IPS-15b (cell line): ENCODE measurements at regions not wholly inside any gene's neighbourhood (a gene's known extent, or its start where the extent isn't known, plus 50 kb on each side); places are given as distances from the start of the nearest gene placed in this dataset.
A peak's percentile ranks its signal among the peaks of the same experiment; 100 is the strongest.

Experiments
- H3K27me3 ChIP-seq: one replicate; pipeline ENCODE4 v1.6.1; 2013; ENCODE audit warnings: low read length; ENCODE audit not compliant: control insufficient read depth, insufficient read depth
- H3K36me3 ChIP-seq: one replicate; pipeline ENCODE4 v1.6.1; 2013; ENCODE audit warnings: low read length; ENCODE audit not compliant: control insufficient read depth, insufficient read depth
- H3K4me1 ChIP-seq: one replicate; pipeline ENCODE4 v1.6.1; 2013; ENCODE audit warnings: mild to moderate bottlenecking, low read length; ENCODE audit not compliant: control insufficient read depth, insufficient read depth
- H3K4me3 ChIP-seq: one replicate; pipeline ENCODE4 v1.5.1; 2013; ENCODE audit warnings: low read depth, low read length
- H3K9ac ChIP-seq: one replicate; pipeline ENCODE4 v1.6.1; 2013; ENCODE audit warnings: low read depth, mild to moderate bottlenecking, low read length
- H3K9me3 ChIP-seq: one replicate; pipeline ENCODE4 v1.6.1; 2013; ENCODE audit warnings: mild to moderate bottlenecking, low read length; ENCODE audit not compliant: control insufficient read depth, insufficient read depth

- H3K9ac ChIP-seq: no peak overlapping the region
- H3K27me3 ChIP-seq: peaks cover 12% of the 10 kb centered on the region
- H3K4me3 ChIP-seq: peak overlapping the region; percentile 47
- H3K36me3 ChIP-seq: no peaks in the 10 kb centered on the region
- no peaks in the 10 kb centered on the region for H3K9me3 ChIP-seq
- peaks cover 12% of the 10 kb centered on the region for H3K4me1 ChIP-seq
Observed at GRCh38 chr13:106795847-106796246, 227.9 kb upstream of the ARGLU1 start.

GRCh38 chr13:106794117-106794516 lies 226.2 kb upstream of the ARGLU1 start:
- H3K4me1 ChIP-seq: peaks cover 12% of the 10 kb centered on the region
- H3K27me3 ChIP-seq: peaks cover 7% of the 10 kb centered on the region
- H3K36me3 ChIP-seq: no peaks in the 10 kb centered on the region
- H3K4me3 ChIP-seq: no peak overlapping the region
- H3K9ac ChIP-seq: no peak overlapping the region
- H3K9me3 ChIP-seq: no peaks in the 10 kb centered on the region

GRCh38 chr13:106789911-106790310 lies 222.0 kb upstream of the ARGLU1 start:
- Histone ChIP-seq H3K4me1 (peaks cover under 1% of the 10 kb centered on the region), H3K36me3 (no peaks in the 10 kb centered on the region), H3K9me3 (no peaks in the 10 kb centered on the region), H3K27me3 (no peaks in the 10 kb centered on the region), H3K4me3 (no peak overlapping the region), H3K9ac (no peak overlapping the region)

- no peaks in the 10 kb centered on the region for H3K4me1 ChIP-seq
- no peaks in the 10 kb centered on the region for H3K27me3 ChIP-seq
- no peak overlapping the region for H3K9ac ChIP-seq
Observed at GRCh38 chr13:106786006-106786563, 218.1 kb upstream of the ARGLU1 start.

GRCh38 chr13:106774621-106775020 lies 206.7 kb upstream of the ARGLU1 start:
- Histone ChIP-seq H3K36me3 (no peaks in the 10 kb centered on the region), H3K9me3 (no peaks in the 10 kb centered on the region), H3K4me1 (no peaks in the 10 kb centered on the region), H3K4me3 (no peak overlapping the region), H3K9ac (no peak overlapping the region), H3K27me3 (no peaks in the 10 kb centered on the region)

More at GRCh38 chr13:106786006-106786563, 218.1 kb upstream of the ARGLU1 start:
- no peaks in the 10 kb centered on the region for H3K9me3 ChIP-seq
- no peaks in the 10 kb centered on the region for H3K36me3 ChIP-seq
- no peak overlapping the region for H3K4me3 ChIP-seq

- H3K4me3 ChIP-seq: no peak overlapping the region
- H3K9me3 ChIP-seq: no peaks in the 10 kb centered on the region
- no peak overlapping the region for H3K9ac ChIP-seq
- no peaks in the 10 kb centered on the region for H3K27me3 ChIP-seq
- no peaks in the 10 kb centered on the region for H3K36me3 ChIP-seq
- H3K4me1 ChIP-seq: no peaks in the 10 kb centered on the region
Observed at GRCh38 chr13:106772006-106772601, 204.2 kb upstream of the ARGLU1 start.

- no peak overlapping the region for H3K4me3 ChIP-seq
- no peaks in the 10 kb centered on the region for H3K9me3 ChIP-seq
- H3K9ac ChIP-seq: no peak overlapping the region
- H3K36me3 ChIP-seq: no peaks in the 10 kb centered on the region
- H3K4me1 ChIP-seq: no peaks in the 10 kb centered on the region
- no peaks in the 10 kb centered on the region for H3K27me3 ChIP-seq
Observed at GRCh38 chr13:106768991-106769390, 201.1 kb upstream of the ARGLU1 start.

- H3K4me1 ChIP-seq: no peaks in the 10 kb centered on the region
- no peak overlapping the region for H3K4me3 ChIP-seq
- H3K36me3 ChIP-seq: no peaks in the 10 kb centered on the region
- H3K9ac ChIP-seq: no peak overlapping the region
- no peaks in the 10 kb centered on the region for H3K27me3 ChIP-seq
- H3K9me3 ChIP-seq: no peaks in the 10 kb centered on the region
Observed at GRCh38 chr13:106762708-106763107, 194.8 kb upstream of the ARGLU1 start.

GRCh38 chr13:106756446-106756845 lies 188.5 kb upstream of the ARGLU1 start:
- H3K36me3 ChIP-seq: no peaks in the 10 kb centered on the region
- no peak overlapping the region for H3K9ac ChIP-seq
- no peaks in the 10 kb centered on the region for H3K27me3 ChIP-seq
- H3K4me1 ChIP-seq: no peaks in the 10 kb centered on the region
- no peaks in the 10 kb centered on the region for H3K9me3 ChIP-seq
- H3K4me3 ChIP-seq: no peak overlapping the region

- Histone ChIP-seq H3K27me3 (no peaks in the 10 kb centered on the region), H3K4me1 (no peaks in the 10 kb centered on the region), H3K4me3 (no peak overlapping the region), H3K9me3 (no peaks in the 10 kb centered on the region), H3K36me3 (no peaks in the 10 kb centered on the region), H3K9ac (no peak overlapping the region)
Observed at GRCh38 chr13:106755542-106755941, 187.6 kb upstream of the ARGLU1 start.

- H3K4me3 ChIP-seq: no peak overlapping the region
- H3K27me3 ChIP-seq: no peaks in the 10 kb centered on the region
- no peaks in the 10 kb centered on the region for H3K4me1 ChIP-seq
- no peaks in the 10 kb centered on the region for H3K9me3 ChIP-seq
- no peak overlapping the region for H3K9ac ChIP-seq
- no peaks in the 10 kb centered on the region for H3K36me3 ChIP-seq
Observed at GRCh38 chr13:106753251-106753650, 185.3 kb upstream of the ARGLU1 start.

- no peaks in the 10 kb centered on the region for H3K4me1 ChIP-seq
- no peaks in the 10 kb centered on the region for H3K9me3 ChIP-seq
- H3K27me3 ChIP-seq: no peaks in the 10 kb centered on the region
- no peaks in the 10 kb centered on the region for H3K36me3 ChIP-seq
- H3K4me3 ChIP-seq: no peak overlapping the region
- H3K9ac ChIP-seq: no peak overlapping the region
Observed at GRCh38 chr13:106752584-106753170, 184.7 kb upstream of the ARGLU1 start.
